Small intestine (tissue), 7 donors: ENCODE measurements at regions not wholly inside any gene's neighbourhood (a gene's known extent, or its start where the extent isn't known, plus 50 kb on each side); places are given as distances from the start of the nearest gene placed in this dataset.

Experiments
- DNase-seq, 2 donors: peaks; one replicate each; pipeline versions ENCODE4 v3.0.0 to v3.0.0-alpha.2; 2013
- FAIRE-seq: peaks from 2 replicates; lab custom pipeline; 2012; peaks lifted over from hg19 to GRCh38; lab: Jason Lieb, UNC
- H3K27ac ChIP-seq, 3 donors: one replicate each; pipeline ENCODE4 v1.5.1; 2013; ENCODE audit warnings: low read length in 2 of 3, mild to moderate bottlenecking in 2 of 3, control low read depth in 1 of 3, inconsistent platforms in 1 of 3, low read depth in 1 of 3, moderate library complexity in 1 of 3
- H3K27me3 ChIP-seq, 3 donors: one replicate each; pipeline ENCODE4 v1.6.1; 2013; ENCODE audit warnings: low read length in 3 of 3, inconsistent platforms in 1 of 3; ENCODE audit not compliant: control insufficient read depth in 3 of 3, insufficient read depth in 3 of 3
- H3K36me3 ChIP-seq, 3 donors: one replicate each; pipeline ENCODE4 v1.6.1; 2013; ENCODE audit warnings: low read length in 3 of 3, inconsistent platforms in 1 of 3, low read depth in 1 of 3, mild to moderate bottlenecking in 1 of 3, moderate library complexity in 1 of 3; ENCODE audit not compliant: control insufficient read depth in 3 of 3, insufficient read depth in 2 of 3
- H3K4me1 ChIP-seq, 3 donors: one replicate each; pipeline ENCODE4 v1.6.1; 2013; ENCODE audit warnings: low read length in 2 of 3, inconsistent platforms in 1 of 3, low read depth in 1 of 3, mild to moderate bottlenecking in 1 of 3, moderate library complexity in 1 of 3; ENCODE audit not compliant: control insufficient read depth in 3 of 3, insufficient read depth in 2 of 3
- H3K4me3 ChIP-seq, 3 donors: one replicate each; pipeline ENCODE4 v1.5.1; 2013; ENCODE audit warnings: low read length in 3 of 3, control low read depth in 1 of 3, inconsistent platforms in 1 of 3, low read depth in 1 of 3, mild to moderate bottlenecking in 1 of 3, moderate library complexity in 1 of 3
- H3K9me3 ChIP-seq, 2 donors: one replicate each; pipeline ENCODE4 v1.6.1; 2013; ENCODE audit warnings: low read depth in 1 of 2, low read length in 1 of 2; ENCODE audit not compliant: control insufficient read depth in 2 of 2, insufficient read depth in 1 of 2
- WGBS, 3 donors: extraction: QIAGEN DNeasy Blood & Tissue Kit; methylation state at CpG; one replicate each; pipeline ENCODE4 v1.1.7; 2013; 5-methylcytosine and 5-hydroxymethylcytosine counted together
- donor health status: healthy with polysubstance abuse.
- donor health status: control.
- donor health status: control.
- donor health status: Bipolar disorder and iron deficiency.
- donor health status: healthy.

- Histone ChIP-seq H3K9me3 (no peaks in the 10 kb centered on the region), H3K27me3 (no peaks in the 10 kb centered on the region), H3K4me3 (no peak overlapping the region), H3K27ac (no peak overlapping the region), H3K4me1 (no peaks in the 10 kb centered on the region), H3K36me3 (no peaks in the 10 kb centered on the region)
- FAIRE-seq (no peak), DNase-seq (no peak)
- WGBS, 3 donors, result 71 to 76% (median 75%) methylated on average over 3 of the region's 3 CpGs
Measured at GRCh38 chr21:35664683-35665082, 395.6 kb downstream of the SETD4 start.

- Histone ChIP-seq H3K27me3 (no peaks in the 10 kb centered on the region), H3K9me3 (no peaks in the 10 kb centered on the region), H3K4me1 (no peaks in the 10 kb centered on the region), H3K36me3 (no peaks in the 10 kb centered on the region), H3K27ac (no peak overlapping the region), H3K4me3 (no peak overlapping the region)
- DNase-seq (no peak), FAIRE-seq (no peak)
- WGBS, 3 donors, result 80 to 83% (median 81%) methylated on average over 4 of the region's 4 CpGs
Measured at GRCh38 chr21:35663856-35664606, 396.3 kb downstream of the SETD4 start.

GRCh38 chr21:35658242-35658641 is 402.1 kb downstream of the SETD4 start:
- no peak overlapping the region for H3K4me3 ChIP-seq
- WGBS, 3 donors, result 50 to 81% (median 71%) methylated on average over 3 of the region's 3 CpGs
- no peak overlapping the region for H3K27ac ChIP-seq
- no peaks in the 10 kb centered on the region for H3K36me3 ChIP-seq
- no peaks in the 10 kb centered on the region for H3K27me3 ChIP-seq
- no peak for FAIRE-seq
- DNase-seq, result no peak
- H3K9me3 ChIP-seq, result peaks cover 0 to 6% of the 10 kb centered on the region in 2 donors
- no peaks in the 10 kb centered on the region for H3K4me1 ChIP-seq

- 63 to 67% (median 66%) methylated on average over 2 of the region's 2 CpGs for WGBS, 3 donors
- FAIRE-seq (no peak), DNase-seq (no peak)
- Histone ChIP-seq H3K9me3 (peaks cover 0 to 6% of the 10 kb centered on the region in 2 donors), H3K27me3 (no peaks in the 10 kb centered on the region), H3K27ac (no peak overlapping the region), H3K4me3 (no peak overlapping the region), H3K36me3 (no peaks in the 10 kb centered on the region), H3K4me1 (peaks cover 0 to 2% (median 0%) of the 10 kb centered on the region in 3 donors)
Measured at GRCh38 chr21:35652872-35653271, 407.5 kb downstream of the SETD4 start.

GRCh38 chr21:35652196-35652595 is 408.1 kb downstream of the SETD4 start:
- no peak overlapping the region for H3K27ac ChIP-seq
- WGBS, 3 donors, result 51 to 86% (median 84%) methylated on average over 2 of the region's 2 CpGs
- no peak for DNase-seq
- peaks cover 0 to 6% of the 10 kb centered on the region in 2 donors for H3K9me3 ChIP-seq
- FAIRE-seq, result no peak
- H3K27me3 ChIP-seq, result no peaks in the 10 kb centered on the region
- H3K36me3 ChIP-seq, result no peaks in the 10 kb centered on the region
- H3K4me3 ChIP-seq, result no peak overlapping the region
- peaks cover 0 to 2% (median 0%) of the 10 kb centered on the region in 3 donors for H3K4me1 ChIP-seq

GRCh38 chr21:35651196-35651595 is 409.1 kb downstream of the SETD4 start:
- 27 to 56% (median 29%) methylated on average over 4 of the region's 4 CpGs for WGBS, 3 donors

GRCh38 chr21:35649186-35649585 is 411.1 kb downstream of the SETD4 start:
- H3K27me3 ChIP-seq, result no peaks in the 10 kb centered on the region
- 11 to 31% (median 26%) methylated on average over 4 of the region's 4 CpGs for WGBS, 3 donors
- H3K36me3 ChIP-seq, result no peaks in the 10 kb centered on the region
- H3K4me1 ChIP-seq, result peaks cover 0 to 2% (median 0%) of the 10 kb centered on the region in 3 donors
- FAIRE-seq (no peak), DNase-seq (peak in 1 of 2 donors; percentile 13)
- no peak overlapping the region for H3K27ac ChIP-seq
- no peaks in the 10 kb centered on the region for H3K9me3 ChIP-seq
- H3K4me3 ChIP-seq, result no peak overlapping the region

More at GRCh38 chr21:35651196-35651595, 409.1 kb downstream of the SETD4 start:
- FAIRE-seq (no peak), DNase-seq (no peak)
- Histone ChIP-seq H3K9me3 (no peaks in the 10 kb centered on the region), H3K36me3 (no peaks in the 10 kb centered on the region), H3K4me1 (peaks cover 0 to 2% (median 0%) of the 10 kb centered on the region in 3 donors), H3K27ac (no peak overlapping the region), H3K27me3 (no peaks in the 10 kb centered on the region), H3K4me3 (no peak overlapping the region)

GRCh38 chr21:35648512-35648911 is 411.8 kb downstream of the SETD4 start:
- 12 to 37% (median 17%) methylated on average over 2 of the region's 2 CpGs for whole genome bisulfite sequencing, 3 donors
- FAIRE-seq (no peak), DNase-seq (peak in 1 of 2 donors; percentile 53)
- Histone ChIP-seq H3K27me3 (no peaks in the 10 kb centered on the region), H3K27ac (no peak overlapping the region), H3K4me1 (peaks cover 0 to 2% (median 0%) of the 10 kb centered on the region in 3 donors), H3K9me3 (no peaks in the 10 kb centered on the region), H3K4me3 (no peak overlapping the region), H3K36me3 (no peaks in the 10 kb centered on the region)
